ENCODE measurements at regions not wholly inside any gene's neighbourhood (a gene's known extent, or its start where the extent isn't known, plus 50 kb on each side); places are given as distances from the start of the nearest gene placed in this dataset.

DNA sequence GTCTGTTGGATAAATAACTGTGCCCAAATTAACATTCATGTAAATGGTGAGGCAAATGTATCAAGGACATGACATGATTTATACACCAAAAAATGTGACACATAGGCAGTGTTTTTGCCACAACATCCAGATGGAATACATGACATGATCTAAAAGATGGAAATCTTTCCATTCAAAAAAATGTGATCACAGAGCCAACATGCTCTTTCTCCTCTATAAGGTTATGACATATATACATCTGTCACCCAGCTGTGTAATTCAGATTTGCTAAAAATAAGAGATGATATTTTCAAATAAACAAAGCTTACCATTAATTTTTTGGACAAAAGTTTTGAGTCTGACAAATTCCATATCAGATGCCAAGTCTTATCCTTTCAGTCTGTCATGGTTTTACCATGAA, 95.5 kb upstream of the COL3A1 start:
- TF ChIP-seq, protein P1, sequence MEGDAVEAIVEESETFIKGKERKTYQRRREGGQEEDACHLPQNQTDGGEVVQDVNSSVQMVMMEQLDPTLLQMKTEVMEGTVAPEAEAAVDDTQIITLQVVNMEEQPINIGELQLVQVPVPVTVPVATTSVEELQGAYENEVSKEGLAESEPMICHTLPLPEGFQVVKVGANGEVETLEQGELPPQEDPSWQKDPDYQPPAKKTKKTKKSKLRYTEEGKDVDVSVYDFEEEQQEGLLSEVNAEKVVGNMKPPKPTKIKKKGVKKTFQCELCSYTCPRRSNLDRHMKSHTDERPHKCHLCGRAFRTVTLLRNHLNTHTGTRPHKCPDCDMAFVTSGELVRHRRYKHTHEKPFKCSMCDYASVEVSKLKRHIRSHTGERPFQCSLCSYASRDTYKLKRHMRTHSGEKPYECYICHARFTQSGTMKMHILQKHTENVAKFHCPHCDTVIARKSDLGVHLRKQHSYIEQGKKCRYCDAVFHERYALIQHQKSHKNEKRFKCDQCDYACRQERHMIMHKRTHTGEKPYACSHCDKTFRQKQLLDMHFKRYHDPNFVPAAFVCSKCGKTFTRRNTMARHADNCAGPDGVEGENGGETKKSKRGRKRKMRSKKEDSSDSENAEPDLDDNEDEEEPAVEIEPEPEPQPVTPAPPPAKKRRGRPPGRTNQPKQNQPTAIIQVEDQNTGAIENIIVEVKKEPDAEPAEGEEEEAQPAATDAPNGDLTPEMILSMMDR (conservative IDR thresholded peaks at IDR 0.05): no peak
- no peak for TF ChIP-seq ZFX (IDR thresholded peaks at IDR 0.05)
- H3K27ac ChIP-seq: no peak overlapping the region

DNA sequence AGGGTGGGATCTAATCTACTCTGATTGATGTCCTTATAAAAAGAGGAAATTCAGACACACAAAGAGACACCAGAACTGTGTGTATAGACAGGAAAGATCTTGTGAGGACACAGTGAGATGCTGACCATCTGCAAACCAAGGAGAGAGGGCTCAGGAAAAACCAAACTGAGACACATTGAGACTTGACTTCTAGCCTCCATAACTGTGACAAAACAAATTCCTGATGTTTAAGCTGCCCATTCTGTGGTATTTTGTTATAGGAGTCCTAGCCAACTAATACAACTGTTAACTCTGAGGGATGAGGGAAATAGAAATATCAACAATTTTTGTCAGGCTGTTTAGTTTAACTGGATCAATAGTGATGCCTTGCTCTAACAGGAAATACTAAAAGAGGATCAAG, 93.4 kb upstream of the COL3A1 start:
- H3K27ac ChIP-seq: no peak overlapping the region
- TF ChIP-seq, protein P1 (conservative IDR thresholded peaks at IDR 0.05): no peak
- TF ChIP-seq ZFX (IDR thresholded peaks at IDR 0.05): no peak

DNA sequence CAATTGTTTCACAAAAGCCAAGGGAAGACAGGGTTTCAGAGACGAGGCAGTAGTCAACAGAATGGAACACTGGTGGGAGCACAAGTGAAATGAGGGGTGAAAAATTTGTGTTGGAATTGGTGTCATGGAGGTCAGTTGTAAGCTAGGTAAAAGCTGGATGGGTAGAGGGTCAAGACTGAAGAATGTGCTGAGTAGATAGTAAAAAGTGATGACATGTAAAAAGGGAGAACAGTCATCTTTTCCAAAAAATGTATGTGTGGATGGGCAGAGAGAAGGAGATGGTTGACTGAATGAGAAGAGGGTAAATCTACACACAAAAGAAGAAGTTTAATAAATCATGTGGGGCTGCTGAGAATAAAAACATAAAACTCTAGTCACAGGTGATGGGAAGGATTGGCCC, 92.7 kb upstream of the COL3A1 start:
- H3K27ac ChIP-seq: no peak overlapping the region
- TF ChIP-seq ZFX (IDR thresholded peaks at IDR 0.05): no peak
- TF ChIP-seq, protein P1 (conservative IDR thresholded peaks at IDR 0.05): no peak

DNA sequence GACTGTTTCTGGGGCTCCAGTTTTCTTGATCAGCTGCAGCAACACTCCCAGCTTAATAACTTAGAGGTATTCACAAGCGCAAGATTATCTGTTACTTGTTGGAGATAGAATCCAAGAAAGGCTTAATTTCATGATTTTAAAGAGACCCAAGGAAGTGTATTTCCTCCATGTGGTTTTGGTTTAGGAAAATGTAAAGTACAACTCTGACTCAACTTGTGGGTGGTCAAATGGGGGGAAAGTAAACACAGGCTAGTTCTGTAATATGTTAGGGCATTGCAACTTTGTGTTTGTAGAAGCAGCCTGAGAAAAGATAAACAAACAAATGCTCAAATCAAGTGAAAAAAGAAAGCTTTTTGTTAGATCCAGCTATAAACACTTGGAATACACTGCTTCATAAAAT, 90.1 kb upstream of the COL3A1 start:
- no peak overlapping the region for H3K27ac ChIP-seq
- no peak for TF ChIP-seq ZFX (IDR thresholded peaks at IDR 0.05)
- TF ChIP-seq, protein P1 (conservative IDR thresholded peaks at IDR 0.05): no peak

DNA sequence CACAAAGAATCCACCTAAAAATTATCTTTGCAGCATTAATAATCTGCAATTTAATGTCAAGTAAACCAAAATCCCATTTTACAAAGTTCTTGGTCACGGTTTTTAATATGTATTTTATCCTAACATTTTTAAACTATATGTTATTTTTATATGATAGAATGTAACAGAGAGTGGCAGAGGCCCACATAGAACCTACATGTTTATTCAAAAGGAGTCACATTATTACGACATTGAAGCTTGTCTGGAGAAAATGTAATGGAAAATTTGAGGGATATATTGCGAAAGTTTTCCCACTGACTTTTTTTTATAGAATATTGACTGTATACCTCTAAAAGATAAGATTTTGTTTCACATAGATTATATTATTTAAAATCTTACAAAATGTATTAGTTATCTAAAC, 89.7 kb upstream of the COL3A1 start:
- H3K27ac ChIP-seq: no peak overlapping the region
- TF ChIP-seq ZFX (IDR thresholded peaks at IDR 0.05): no peak
- TF ChIP-seq, protein P1 (conservative IDR thresholded peaks at IDR 0.05): no peak

DNA sequence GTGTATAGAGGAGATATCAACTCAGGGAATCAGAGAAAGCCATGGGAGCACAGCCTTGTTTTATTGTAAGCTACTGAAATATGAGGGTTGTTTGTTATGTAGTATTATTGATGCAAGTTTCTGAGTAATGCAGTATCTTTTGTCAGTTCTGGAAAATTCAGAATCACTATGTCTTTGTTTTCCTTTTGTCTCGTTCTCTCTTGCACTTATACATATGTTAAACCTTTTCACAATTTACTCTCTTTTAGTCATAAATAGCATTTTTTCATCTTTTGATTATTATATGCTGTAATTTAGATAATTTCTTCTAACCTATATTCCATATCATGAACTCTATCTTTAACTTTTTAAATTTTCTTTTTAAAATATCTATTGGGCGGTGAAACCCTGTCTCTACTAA, 85.0 kb upstream of the COL3A1 start:
- H3K27ac ChIP-seq: no peak overlapping the region
- TF ChIP-seq, protein P1 (conservative IDR thresholded peaks at IDR 0.05): no peak
- no peak for TF ChIP-seq ZFX (IDR thresholded peaks at IDR 0.05)

DNA sequence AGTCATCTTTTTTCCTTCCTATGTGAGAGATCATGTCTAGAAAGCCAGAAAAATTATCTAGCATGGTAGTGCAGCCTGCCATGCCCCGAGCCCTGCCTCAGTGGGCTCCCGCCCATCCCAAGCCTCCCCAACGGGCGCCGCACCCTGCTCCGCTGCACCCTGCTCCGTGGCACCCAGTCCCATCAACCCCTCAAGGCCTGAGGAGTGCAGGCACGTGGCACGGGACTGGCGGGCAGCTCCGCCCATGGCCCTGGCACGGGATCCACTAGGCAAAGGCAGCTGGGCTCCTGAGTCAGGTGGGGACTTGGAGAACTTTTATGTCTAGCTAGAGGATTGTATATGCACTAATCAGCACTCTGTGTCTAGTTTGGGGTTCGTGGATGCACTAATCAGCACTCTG, 83.4 kb upstream of the COL3A1 start:
- no peak overlapping the region for H3K27ac ChIP-seq
- no peak for TF ChIP-seq ZFX (IDR thresholded peaks at IDR 0.05)
- TF ChIP-seq, protein P1 (conservative IDR thresholded peaks at IDR 0.05): no peak

Measured in C4-2B (cell line).